Body of pancreas (tissue), 4 donors: ENCODE measurements at regions not wholly inside any gene's neighbourhood (a gene's known extent, or its start where the extent isn't known, plus 50 kb on each side); places are given as distances from the start of the nearest gene placed in this dataset.

Experiments used
- POLR2A ChIP-seq, 3 donors: fragments of 450-650 bp; IDR thresholded peaks; one replicate each; pipeline ENCODE4 v1.6.1; 2016; ENCODE audit warnings: antibody characterized with exemption in 3 of 3, mild to moderate bottlenecking in 2 of 3
- TF ChIP-seq, protein P1 (sequence below), 7 experiments: fragments of 450-650 bp in 4 of 7; fragments of 200-600 bp in 3 of 7; sonication (generic) in 3 of 7; IDR thresholded peaks; one replicate each; pipeline ENCODE4 v1.5.1; 2016 to 2019; ENCODE audit warnings: antibody characterized with exemption in 7 of 7

GRCh38 chr2:234804704-234805103 lies 147.1 kb upstream of the SH3BP4 start:
- TF ChIP-seq, protein P1, sequence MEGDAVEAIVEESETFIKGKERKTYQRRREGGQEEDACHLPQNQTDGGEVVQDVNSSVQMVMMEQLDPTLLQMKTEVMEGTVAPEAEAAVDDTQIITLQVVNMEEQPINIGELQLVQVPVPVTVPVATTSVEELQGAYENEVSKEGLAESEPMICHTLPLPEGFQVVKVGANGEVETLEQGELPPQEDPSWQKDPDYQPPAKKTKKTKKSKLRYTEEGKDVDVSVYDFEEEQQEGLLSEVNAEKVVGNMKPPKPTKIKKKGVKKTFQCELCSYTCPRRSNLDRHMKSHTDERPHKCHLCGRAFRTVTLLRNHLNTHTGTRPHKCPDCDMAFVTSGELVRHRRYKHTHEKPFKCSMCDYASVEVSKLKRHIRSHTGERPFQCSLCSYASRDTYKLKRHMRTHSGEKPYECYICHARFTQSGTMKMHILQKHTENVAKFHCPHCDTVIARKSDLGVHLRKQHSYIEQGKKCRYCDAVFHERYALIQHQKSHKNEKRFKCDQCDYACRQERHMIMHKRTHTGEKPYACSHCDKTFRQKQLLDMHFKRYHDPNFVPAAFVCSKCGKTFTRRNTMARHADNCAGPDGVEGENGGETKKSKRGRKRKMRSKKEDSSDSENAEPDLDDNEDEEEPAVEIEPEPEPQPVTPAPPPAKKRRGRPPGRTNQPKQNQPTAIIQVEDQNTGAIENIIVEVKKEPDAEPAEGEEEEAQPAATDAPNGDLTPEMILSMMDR (IDR thresholded peaks at IDR 0.05), result no peak
- no peak for TF ChIP-seq POLR2A (IDR thresholded peaks at IDR 0.05)
